Posterior cingulate gyrus (tissue), 11 donors: ENCODE measurements at regions not wholly inside any gene's neighbourhood (a gene's known extent, or its start where the extent isn't known, plus 50 kb on each side); places are given as distances from the start of the nearest gene placed in this dataset.

Experiments
- DNase-seq, 10 donors: peaks; one replicate each; pipeline versions ENCODE4 v3.0.0 to v3.0.0-alpha.2; 2020 to 2021; ENCODE audit warnings: mixed read lengths in 3 of 10
- intact Hi-C: fragments of 100-400 bp; cut with DNase I; formaldehyde crosslinking; loops from one replicate; pipeline ENCODE4 v1.15.1; 2023

DNA sequence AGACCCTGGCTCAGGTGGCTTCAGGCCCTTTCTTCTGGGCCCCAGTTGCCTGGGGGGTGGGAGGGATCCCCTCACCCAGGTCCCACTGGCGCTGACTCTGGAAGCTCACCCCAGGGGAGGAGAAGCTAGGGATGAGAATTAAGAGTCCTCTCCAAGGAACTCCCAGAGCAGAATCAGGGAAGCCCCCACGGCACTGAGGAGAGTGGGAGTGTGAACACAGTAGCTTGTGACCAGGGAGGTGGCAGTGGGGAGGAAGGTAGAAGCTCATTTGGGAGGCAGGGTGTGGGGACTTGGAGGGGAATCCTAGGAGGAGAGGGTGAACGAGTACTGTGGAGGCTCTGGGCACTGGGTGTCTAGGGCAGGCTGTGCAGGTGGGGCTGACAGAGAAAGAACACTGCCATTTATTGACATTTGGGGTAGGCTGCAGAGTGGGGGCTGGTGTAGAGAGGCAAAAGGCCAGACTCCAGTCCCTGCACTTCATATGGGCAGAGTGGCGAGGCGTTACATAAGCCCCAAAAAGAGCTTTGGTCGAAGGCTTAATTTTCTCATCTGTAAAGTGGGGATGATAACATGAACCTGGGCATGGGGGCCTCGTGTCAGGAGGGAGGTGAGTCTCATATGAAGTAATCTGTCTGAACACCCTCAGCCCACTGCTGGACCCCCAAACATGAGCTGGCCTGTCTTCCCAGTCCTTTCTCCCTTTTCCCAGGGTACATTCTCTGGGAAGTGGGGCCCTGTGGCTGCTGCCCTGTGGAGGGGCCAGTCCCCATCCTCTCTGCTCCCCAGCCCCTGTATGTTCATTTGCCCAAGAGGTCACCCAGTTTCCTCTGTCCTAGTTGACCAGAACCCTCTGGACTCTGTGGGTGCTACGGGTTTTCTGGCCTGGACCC, 80.5 kb downstream of the VEGFA start:
- intact Hi-C loops, result no loop called here
- peak in 2 of 10 donors; percentile 51 to 52 for DNase-seq

DNA sequence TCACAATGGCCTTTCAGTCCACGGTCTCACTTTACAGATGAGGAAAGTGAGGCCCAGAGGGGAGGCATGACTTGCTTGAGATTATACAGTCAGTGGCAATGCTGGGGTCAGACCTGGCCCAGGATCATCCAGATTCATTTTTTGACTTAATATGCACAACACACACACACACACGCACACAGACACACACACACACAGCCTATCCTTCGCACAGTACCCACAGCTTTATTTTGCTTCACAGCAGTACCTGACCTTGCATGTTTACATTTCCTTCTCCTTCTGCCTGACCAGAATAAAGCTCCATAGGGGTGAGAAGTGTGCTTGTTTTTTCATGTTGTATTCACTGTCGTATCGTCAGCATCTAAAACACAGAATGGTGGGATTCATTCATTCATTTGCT, 79.8 kb downstream of the VEGFA start:
- peak in 1 of 10 donors; percentile 7 for DNase-seq
- intact Hi-C loops, result no loop called here

DNA sequence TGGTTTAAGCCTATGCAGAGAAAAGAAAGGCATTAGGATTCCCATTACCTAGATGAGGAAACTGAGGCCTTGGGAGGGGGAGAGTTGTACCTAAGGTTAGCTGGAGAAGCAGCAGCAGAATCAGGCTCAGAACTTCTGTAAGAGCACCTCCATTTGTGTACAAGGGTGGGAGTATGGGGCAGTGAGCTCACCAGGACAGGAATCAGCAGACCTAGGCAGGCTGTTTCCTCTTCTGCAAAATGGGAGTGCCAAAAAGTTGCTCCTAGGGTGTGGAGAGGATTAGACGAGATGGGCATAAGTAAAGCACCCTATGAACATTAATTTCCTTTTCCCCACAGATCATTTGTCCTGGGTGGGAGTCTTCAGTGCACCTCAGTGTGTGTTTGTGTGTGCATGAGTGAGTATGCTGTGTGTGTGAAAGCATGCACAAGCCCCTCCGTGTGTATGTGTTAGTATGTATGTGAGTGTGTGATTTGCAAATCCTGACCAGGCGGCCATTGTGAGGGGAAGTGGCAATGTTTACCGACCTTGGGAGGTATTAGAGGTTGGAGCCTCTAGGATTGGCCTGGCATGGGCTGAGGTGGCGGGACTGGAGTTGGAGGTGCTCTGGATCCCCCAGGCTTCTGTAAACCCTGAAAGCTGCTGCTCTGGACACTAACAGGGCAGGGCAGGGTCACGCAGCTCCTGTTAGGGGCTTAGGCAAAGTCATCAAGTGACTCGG, 78.8 kb downstream of the VEGFA start:
- DNase-seq, result peak in 1 of 10 donors; percentile 43
- intact Hi-C loops, result no loop called here

DNA sequence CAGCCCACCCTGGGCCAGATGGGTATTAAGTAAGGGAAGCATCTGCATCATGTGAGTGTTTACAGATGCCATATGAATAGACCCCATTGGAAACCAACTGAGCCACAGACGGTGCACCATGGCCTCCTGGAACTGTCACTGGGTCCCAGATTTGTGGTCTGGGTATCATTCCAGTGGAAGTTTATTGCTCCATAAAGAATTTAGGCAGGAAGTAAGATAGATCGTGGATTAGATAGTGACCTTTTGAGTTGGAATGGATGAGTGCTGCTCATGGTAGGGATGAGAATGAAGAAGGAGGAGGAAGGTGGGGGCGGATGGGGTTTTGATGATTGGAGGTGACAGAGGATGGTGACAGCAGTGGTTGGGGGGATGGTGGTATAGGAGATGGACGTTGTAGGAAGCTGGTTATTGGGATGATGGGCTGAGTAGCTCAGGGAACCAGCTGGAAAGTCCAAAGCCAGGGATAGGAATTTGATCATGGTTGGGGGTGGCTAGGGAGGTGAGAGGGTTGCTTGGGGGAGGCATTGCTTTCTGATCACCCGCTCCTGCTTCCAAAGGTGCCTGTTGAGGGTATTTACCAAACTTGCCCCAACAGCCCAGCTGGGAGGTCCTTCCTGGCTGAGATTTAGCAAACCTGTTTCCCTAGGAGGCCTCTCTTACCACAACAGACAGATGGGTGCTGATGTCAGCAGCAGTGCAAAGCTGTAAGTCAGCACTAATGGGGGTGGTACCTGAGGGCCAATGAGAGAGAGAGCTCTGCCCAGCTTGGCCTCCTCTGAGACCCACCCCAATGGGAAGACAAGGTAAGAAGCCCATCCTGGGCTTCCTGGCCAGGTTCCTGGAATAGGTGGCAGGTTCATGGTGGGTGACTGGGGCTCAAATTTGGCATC, 78.0 kb downstream of the VEGFA start:
- peak in 1 of 10 donors; percentile 37 for DNase-seq

DNA sequence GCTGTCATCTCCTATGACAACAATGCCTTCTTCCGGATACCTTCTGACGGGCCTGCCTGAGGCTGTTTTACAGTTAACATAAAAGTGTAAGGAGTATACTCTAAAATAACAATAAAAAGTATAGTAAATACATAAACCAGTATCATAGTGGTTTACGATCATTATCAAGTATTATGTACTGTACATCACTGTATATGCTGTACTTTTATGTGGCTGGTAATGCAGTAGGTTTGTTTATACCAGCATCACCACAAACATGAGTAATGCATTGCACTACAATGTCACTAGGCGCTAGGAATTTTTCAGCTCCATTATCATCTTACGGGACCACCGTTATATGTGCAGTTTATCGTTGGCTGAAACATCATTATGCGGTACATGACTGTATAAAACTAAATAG, 76.5 kb downstream of the VEGFA start:
- intact Hi-C loops, result no loop called here
- DNase-seq, result no peak

More for the DNA sequence above, 78.0 kb downstream of the VEGFA start:
- intact Hi-C loops, result no loop called here

DNA sequence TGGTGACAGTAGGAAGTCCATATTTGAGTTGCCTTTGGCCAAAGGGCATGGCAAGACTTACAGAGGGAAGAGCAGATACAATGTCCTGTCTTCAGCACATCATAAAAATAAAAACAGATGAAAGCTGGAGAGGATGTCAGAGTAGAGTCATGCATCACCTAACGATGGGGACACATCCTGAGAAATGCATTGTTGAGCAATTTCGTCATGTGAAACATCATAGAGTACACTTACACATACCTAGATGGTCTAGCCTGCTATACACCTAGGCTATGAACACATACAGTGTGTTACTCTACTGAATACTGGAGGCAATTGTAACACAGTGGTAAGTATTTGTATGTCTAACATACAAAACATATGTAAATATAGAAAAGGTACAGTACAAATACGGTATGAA, 75.6 kb downstream of the VEGFA start:
- intact Hi-C loops, result no loop called here

DNA sequence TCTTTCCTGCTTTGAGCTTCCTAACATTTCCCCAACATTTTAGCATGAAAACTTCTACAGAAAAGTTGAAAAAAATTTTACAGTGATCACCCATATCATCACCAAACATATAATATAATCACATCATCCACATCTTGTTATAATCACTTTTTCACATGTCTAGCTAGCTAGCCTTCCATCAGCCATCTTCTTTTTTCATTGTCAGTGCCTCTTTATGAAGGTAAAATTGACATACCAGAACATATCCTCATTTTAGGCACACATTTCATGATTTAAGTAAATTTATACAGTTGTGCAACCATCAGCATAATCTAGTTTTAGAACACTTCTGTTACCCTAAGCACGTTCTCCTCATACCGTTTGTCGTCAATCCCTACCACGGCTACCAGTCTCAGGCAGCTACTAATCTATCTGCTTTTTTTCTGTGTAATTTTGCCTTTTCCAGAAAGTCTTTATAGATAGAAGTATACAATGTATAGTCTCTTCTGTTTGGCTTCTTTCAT, 73.7 kb downstream of the VEGFA start:
- intact Hi-C loops, result no loop called here

More for the DNA sequence above, 75.6 kb downstream of the VEGFA start:
- no peak for DNase-seq

DNA sequence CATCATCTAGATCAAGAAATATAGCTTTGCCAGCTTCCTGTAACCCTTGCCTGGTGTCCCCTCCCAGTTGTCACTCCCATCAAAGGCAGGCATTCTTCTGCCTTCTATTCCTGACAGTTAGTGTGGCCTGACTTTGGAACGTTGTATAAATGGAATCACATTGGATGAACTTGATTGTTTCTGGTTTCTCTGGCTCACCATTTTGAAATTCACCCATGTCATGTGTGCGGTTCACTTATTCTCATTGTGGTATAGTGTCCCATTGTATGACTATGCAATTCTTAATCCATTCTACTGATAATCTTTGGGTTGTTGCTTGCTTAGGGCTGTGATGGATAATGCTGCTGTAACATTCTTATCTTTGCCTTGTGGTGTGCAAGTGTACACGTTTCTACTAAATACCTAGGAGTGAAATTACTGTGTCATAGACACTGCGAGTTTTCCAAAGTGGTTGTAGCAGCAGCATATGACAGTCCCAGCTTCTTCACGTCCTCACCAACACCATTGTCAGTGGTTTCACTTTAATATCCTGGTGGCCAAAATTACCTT, 73.2 kb downstream of the VEGFA start:
- intact Hi-C loops, result no loop called here
- no peak for DNase-seq

More for the DNA sequence above, 73.7 kb downstream of the VEGFA start:
- DNase-seq, result no peak

DNA sequence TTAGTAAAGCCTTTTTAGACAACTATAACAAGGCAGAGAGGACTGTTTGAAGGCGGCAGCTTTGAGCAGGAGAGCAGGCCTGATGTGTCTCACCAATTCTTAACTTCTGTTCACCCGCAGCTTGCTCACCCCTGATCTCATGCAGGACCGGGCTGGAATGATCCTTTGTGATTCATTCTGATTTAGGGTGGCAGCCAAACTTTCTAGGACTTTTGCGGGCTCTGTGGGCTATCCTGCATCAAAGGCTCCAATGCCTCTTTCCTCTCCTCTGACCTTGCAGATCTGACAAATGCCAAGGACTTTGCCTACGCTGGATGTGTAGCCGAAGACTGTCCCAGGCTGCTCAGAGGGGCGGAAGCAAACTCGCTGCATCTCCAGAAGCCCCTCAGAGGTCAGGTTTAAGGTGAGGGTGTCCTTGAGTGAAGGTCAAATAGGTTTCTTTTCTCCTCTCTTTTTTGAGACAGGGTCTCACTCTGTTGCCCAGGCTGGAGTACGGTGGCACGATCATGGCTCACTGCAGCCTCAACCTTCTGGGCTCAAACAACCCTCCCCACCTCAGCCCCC, 72.3 kb downstream of the VEGFA start:
- no peak for DNase-seq
- intact Hi-C loops, result no loop called here

DNA sequence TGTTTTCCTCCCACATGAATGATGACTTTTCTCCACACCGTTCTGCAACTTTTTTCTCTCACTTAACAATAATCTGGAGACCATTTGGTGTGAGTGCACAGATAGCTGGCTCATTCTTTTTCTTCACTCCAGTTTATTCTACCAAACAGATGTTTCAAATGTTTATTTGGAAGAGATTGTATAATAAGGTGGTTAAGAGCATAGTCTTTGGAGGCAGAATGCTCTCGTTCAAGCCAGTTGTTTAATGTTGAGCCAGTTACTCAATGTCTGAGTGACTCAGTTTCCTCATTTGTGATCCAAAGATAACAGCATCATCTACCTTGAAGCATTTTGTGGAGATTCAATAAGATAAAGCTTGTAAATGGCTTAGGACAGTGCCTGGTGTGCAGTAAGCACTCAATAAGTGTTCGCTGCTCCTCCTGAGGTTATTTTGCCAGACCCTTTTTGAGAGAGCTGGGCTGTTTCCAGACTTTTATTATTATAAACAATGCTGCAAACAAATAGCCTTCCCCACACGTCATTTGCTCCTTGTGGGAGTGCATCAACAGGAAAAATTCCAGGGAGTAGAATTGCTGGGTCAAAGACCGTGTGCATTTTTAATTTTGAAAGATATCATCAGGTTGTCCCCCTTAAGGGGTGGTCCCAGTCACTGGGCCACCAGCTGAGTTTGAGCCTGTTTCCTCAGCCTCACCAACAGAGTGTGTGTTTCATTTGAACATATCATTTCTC, 70.6 kb downstream of the VEGFA start:
- intact Hi-C loops, result no loop called here
- no peak for DNase-seq

DNA sequence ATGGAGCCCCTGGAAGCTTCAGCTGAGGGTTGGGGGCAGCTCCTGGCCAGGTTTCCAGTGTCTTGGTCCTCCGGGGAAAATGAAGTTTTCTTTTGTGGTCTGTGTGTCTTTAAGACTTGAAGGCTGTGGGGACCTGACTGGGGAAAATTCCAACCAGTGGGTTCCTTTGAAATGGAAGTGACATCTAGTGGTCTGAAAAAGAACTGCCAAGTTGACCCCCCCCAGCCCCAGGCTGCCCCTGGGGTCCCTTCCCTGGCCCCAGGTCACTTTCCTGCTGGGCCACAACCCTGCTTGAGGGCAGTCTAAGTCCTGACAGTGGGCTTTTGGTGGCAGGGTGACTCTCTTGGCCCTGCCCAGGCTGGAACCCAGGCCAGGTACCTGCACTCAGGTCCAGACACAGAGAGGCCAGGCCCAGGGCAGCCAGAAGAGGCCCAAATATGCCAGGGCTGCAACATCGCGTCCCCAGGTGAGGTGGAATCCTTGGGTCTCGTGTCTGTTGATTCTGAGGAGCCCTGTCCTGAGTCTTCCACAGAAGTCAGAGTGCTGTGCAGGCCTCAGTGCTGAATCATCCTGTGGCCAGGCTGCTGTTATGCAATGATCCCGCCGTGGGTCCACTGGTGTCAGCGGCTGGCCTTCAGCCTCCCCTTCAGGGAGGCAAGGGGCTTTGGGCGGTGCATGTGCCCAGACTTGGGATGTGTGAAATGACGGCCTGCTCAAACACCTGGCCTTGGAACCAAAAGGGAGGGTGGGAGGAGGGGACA, 68.4 kb downstream of the VEGFA start:
- DNase-seq, result no peak
- intact Hi-C loops, result no loop called here

DNA sequence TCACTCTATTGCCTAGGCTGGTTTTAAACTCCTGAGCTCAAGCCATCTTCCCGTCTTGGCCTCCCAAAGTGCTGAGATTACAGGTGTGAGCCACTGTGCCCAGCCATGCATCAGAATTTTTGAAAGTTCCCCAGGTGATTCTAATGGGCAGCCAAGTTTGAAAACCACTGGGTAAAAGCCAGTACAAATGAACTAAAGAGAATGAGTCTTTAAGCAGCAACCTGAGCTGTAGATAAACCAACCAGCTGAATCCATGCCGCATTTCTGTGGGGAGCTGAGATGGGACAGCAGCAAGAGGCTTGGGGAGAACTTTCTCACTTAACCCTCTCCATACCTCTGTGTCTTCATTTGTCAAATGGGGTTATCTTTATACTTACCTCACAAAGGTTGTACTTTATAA, 67.5 kb downstream of the VEGFA start:
- no peak for DNase-seq
- intact Hi-C loops, result no loop called here

DNA sequence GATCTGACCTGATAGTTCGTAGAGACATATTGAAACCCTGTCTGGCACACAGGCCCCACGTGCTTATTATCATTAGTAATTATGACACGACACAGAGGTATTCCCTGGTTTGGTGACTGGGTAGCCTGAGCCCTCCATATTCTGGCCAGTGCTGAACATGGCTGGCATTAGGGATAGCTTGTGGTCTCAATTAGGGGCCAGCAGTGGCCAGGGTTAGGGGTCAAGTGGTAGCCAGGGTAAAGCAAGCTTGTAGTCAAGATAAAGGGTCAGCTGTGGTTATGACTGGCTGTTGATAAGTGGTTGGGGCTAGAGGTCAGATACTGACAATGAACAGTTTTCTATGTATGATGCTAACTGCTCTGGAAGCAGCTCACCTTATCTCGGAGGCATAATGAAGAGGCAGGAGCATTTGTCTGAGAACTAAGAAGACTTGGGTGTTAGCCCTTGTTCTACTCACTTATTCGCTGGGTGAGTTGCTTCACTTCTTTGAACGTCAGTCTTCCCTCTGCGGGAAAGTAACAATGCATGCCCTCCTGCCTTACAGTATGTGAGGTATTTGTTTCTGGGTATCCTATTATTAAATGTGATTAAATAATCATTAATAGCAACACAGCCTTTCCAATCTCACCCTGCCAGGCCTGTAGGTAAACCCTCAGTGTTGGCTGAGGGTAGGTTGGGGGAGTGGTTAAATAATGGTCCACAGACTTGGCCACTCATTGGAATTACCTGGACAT, 66.7 kb downstream of the VEGFA start:
- intact Hi-C loops, result no loop called here
- no peak for DNase-seq
